ENCODE measurements at regions not wholly inside any gene's neighbourhood (a gene's known extent, or its start where the extent isn't known, plus 50 kb on each side); places are given as distances from the start of the nearest gene placed in this dataset.

DNA sequence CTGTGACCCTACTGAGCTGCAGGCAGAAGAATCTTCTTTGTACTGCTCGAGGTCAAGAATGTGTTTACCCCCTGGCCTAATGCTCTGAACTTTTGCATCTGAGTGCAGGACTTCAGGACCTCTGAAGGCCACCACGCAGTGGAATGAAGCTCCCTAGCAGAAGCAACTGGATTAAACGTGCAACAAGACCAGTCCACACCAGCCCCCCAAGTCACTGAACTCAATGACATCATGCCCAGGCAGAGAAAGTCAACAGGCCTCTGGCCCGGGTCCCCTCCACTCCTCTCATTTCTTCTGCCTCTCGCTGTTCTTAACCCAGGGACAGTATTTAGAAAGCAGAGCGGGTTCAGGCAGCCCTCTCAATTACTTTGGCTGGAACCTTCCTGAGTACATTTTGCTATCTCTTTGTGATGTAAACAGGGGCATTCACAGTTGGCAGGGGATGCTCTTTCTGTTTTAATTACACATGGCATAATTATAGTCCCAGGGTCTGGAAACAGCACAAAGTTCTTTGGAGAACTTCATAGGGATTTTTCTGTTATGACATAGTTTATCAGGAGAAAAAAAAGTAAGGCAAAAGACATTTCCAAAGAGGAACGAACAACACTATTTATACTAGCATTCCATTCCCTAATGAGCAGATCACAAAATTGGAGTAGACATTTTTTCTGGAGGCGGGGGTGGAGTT, 108.2 kb upstream of the SPATA31D4 start:
- Histone ChIP-seq H3K4me3 (no peak overlapping the region), H3K4me1 (peaks cover 6% of the 10 kb centered on the region), H3K36me3 (no peaks in the 10 kb centered on the region), H3K9me3 (no peaks in the 10 kb centered on the region), H3K27me3 (ENCODE audit: low read depth) (no peaks in the 10 kb centered on the region), H3K27ac (peak overlapping the region; percentile 38)
- TF ChIP-seq, protein P1, sequence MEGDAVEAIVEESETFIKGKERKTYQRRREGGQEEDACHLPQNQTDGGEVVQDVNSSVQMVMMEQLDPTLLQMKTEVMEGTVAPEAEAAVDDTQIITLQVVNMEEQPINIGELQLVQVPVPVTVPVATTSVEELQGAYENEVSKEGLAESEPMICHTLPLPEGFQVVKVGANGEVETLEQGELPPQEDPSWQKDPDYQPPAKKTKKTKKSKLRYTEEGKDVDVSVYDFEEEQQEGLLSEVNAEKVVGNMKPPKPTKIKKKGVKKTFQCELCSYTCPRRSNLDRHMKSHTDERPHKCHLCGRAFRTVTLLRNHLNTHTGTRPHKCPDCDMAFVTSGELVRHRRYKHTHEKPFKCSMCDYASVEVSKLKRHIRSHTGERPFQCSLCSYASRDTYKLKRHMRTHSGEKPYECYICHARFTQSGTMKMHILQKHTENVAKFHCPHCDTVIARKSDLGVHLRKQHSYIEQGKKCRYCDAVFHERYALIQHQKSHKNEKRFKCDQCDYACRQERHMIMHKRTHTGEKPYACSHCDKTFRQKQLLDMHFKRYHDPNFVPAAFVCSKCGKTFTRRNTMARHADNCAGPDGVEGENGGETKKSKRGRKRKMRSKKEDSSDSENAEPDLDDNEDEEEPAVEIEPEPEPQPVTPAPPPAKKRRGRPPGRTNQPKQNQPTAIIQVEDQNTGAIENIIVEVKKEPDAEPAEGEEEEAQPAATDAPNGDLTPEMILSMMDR (IDR thresholded peaks at IDR 0.05) = no peak
- ATAC-seq = peak; percentile 11 to 18
- no peak for DNase-seq
- intact Hi-C loops (cut with DNase I) = no loop called here

DNA sequence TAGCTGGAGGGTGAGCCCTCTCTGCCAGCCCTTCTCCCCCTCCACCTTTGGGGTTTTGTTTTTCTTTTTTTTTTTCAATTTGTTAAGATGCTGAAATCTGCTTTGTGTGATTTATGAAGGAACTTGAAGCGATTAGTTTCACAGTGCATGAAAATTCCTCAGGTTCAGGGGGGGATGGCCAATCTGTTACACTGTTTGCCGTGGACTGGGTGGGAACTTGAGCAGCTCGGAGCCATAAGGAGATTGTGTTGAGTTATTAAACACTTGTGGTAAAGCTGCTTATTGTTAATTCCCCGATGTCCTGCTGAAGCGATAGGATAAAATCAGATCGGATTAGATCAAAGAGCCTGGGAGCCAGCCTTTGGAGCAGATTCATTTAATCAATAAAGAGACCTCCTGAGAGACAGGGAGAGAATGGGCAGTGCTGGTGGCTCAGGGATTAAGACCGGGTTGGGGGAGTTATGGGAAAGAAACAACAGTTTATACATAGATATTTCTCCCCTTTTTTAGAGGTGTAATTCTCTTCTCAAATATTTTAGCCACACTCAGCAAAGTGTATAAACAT, 105.8 kb upstream of the SPATA31D4 start:
- DNase-seq (no peak), ATAC-seq (no peak)
- no peaks in the 10 kb centered on the region for H3K36me3 ChIP-seq
- no peak overlapping the region for H3K27ac ChIP-seq
- no peaks in the 10 kb centered on the region for H3K27me3 ChIP-seq (ENCODE audit: low read depth)
- H3K4me1 ChIP-seq = peaks cover 4% of the 10 kb centered on the region
- intact Hi-C loops (cut with DNase I) = no loop called here
- no peaks in the 10 kb centered on the region for H3K9me3 ChIP-seq
- H3K4me3 ChIP-seq = no peak overlapping the region
- TF ChIP-seq, protein P1 (IDR thresholded peaks at IDR 0.05) = no peak

DNA sequence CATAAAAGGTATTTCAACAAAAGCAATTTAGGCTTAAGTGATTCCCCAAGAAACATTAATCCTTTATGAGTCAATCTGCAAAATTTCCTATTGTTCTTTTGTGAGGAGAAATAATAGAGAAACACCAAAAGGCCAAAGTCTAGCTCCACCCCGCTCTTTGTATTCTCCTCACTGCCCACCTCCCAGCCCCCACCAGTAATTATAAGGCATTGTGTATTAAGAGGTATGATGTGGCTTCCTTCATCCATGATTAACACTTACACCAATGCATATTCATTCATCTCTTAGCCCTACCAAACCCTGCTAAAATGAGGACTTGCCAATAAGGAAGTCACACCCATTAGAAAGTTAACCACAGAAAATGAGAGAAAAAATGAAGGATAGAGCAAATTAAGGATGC, 105.3 kb upstream of the SPATA31D4 start:
- Histone ChIP-seq H3K27me3 (ENCODE audit: low read depth) (no peaks in the 10 kb centered on the region), H3K9me3 (no peaks in the 10 kb centered on the region), H3K27ac (no peak overlapping the region), H3K36me3 (no peaks in the 10 kb centered on the region), H3K4me1 (peaks cover 4% of the 10 kb centered on the region), H3K4me3 (no peak overlapping the region)
- TF ChIP-seq, protein P1 (IDR thresholded peaks at IDR 0.05) = no peak
- ATAC-seq (no peak), DNase-seq (no peak)
- intact Hi-C loops (cut with DNase I) = no loop called here

DNA sequence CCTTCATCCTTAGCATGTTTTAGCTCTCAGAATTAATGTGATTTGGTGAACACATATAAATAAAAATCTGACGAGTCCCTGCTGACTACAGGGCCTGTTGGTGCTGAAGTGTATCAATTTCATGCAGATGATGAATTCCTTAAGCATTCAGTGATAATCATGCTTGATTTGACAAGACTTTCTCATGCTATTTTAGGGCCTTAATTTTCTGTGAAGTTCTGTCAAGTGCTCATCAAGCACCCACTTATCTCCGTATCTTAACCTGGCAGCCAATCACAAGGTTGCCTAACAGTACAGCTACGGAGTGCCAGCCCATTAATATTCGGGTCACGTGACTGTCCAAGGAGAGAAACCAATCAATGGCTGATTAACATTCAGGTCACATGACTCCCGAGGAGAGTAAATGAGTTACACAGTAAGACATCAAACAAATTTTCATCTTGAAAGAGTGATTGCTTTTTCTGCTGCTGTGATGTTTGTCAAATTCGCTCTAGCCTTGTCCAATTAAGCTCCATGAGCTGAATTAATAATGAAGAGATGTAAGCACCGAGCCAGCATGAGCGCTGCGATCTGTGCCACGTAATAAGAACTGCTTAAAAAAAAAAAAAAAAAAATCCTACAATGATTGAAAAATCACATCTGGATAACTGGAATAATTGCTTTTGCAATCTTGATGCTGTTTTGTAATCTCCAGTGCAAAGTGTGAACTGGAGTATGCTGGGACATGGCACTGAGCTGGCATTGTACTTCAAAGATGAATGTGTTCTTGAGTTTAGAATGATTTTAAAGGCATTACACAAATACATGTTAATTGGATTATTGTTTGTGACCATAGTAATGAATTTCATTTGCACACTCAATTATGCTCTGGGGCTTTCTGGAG, 104.3 kb upstream of the SPATA31D4 start:
- Histone ChIP-seq H3K27ac (no peak overlapping the region), H3K4me3 (no peak overlapping the region), H3K4me1 (peaks cover 4% of the 10 kb centered on the region), H3K27me3 (ENCODE audit: low read depth) (no peaks in the 10 kb centered on the region), H3K9me3 (no peaks in the 10 kb centered on the region), H3K36me3 (no peaks in the 10 kb centered on the region)
- ATAC-seq (peak; percentile 18 to 36), DNase-seq (no peak)
- TF ChIP-seq, protein P1 (IDR thresholded peaks at IDR 0.05) = no peak
- intact Hi-C loops (cut with DNase I) = no loop called here

DNA sequence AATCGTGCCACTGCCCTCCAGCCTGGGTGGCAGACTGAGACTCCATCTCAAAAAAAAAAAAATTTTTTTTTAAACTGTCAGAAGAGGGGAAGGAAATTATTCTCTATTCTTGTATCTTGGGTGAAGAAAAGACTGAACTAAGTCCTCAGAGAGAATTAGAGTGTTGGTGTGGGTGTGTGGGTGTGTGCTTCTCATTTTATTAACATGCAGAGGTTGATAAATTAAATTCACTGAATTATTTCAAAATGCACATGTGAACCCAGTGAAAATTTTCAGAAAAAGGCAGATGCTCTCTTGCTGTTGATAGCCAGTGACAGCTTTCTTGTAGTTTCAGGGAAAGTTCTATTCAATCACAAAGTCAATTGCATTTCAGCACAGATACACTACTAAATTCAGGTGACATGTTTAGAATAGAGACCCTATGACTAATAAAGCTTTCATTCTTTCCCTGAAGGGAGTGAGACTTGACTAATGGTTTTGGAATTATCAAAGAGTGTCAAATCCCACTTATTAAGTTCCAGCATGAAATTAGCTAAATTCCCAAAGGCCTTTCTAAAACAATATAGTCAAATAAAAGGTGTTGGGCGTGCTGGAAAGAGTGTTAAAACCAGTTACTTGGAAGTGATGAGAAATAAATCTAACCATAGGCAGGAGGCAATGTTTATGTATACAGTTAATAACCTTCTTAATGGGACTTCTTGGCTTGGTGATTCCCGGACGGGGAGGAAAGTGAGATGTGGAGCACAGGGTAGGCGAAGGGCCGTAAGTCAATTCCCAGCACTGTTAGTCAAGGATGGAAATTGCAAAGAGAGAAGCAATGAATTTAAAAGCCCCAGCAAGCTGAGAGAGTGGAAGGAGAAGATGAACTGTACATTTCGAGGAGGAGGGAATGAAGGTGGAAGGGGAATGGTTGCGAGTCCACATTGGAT, 103.2 kb upstream of the SPATA31D4 start:
- H3K4me1 ChIP-seq = peaks cover 4% of the 10 kb centered on the region
- no peak for ATAC-seq

More for the DNA sequence above, 103.2 kb upstream of the SPATA31D4 start:
- DNase-seq = no peak
- intact Hi-C loops (cut with DNase I) = no loop called here
- Histone ChIP-seq H3K4me3 (no peak overlapping the region), H3K9me3 (no peaks in the 10 kb centered on the region), H3K36me3 (no peaks in the 10 kb centered on the region), H3K27me3 (ENCODE audit: low read depth) (no peaks in the 10 kb centered on the region), H3K27ac (no peak overlapping the region)
- TF ChIP-seq, protein P1 (IDR thresholded peaks at IDR 0.05) = no peak
